A673 (cell line): ENCODE measurements at regions not wholly inside any gene's neighbourhood (a gene's known extent, or its start where the extent isn't known, plus 50 kb on each side); places are given as distances from the start of the nearest gene placed in this dataset.

Experiments used
- BruUV-seq: library from RNA; stranded (reverse); fragments of 400-500 nt; replicated peaks from 2 replicates; lab custom pipeline; 2021; lab: Mats Ljungman, UMichigan
- CTCF ChIA-PET: fragments of 300-600 bp; sonication (Branson Sonifier 250); formaldehyde crosslinking; loops from one replicate; lab custom pipeline; 2022; ENCODE audit warnings: antibody characterized with exemption; lab: Charles Lee
- POLR2A ChIA-PET: fragments of 300-600 bp; sonication (Branson Sonifier 250); formaldehyde crosslinking; loops from one replicate; lab custom pipeline; 2022; ENCODE audit warnings: antibody characterized with exemption; ENCODE audit not compliant: low non-redundant PET; lab: Charles Lee
- DNase-seq: peaks from one replicate; pipeline ENCODE4 v3.0.0-alpha.2; 2015; ENCODE audit warnings: low spot score
- H3K27ac ChIP-seq: fragments of 200-600 bp; sonication (generic); 2 replicates; pipeline ENCODE4 v1.5.1; 2016; ENCODE audit warnings: mixed run types, low read depth, mild to moderate bottlenecking, mixed read lengths, antibody characterized with exemption, low read length; ENCODE audit not compliant: poor library complexity, severe bottlenecking
- H3K27me3 ChIP-seq: fragments of 200-600 bp; sonication (generic); replicated peaks from 2 replicates; pipeline ENCODE4 v1.6.1; 2017; ENCODE audit warnings: mixed run types, low read depth, mild to moderate bottlenecking, mixed read lengths, antibody characterized with exemption, low read length; ENCODE audit not compliant: insufficient read depth, poor library complexity
- H3K36me3 ChIP-seq: fragments of 200-600 bp; sonication (generic); 2 replicates; pipeline ENCODE4 v1.6.1; 2016; ENCODE audit warnings: mixed run types, mild to moderate bottlenecking, mixed read lengths, antibody characterized with exemption, low read length; ENCODE audit not compliant: insufficient read depth, poor library complexity, severe bottlenecking
- H3K4me1 ChIP-seq: fragments of 200-600 bp; sonication (generic); 2 replicates; pipeline ENCODE4 v1.6.1; 2017; ENCODE audit warnings: mixed run types, mild to moderate bottlenecking, mixed read lengths, antibody characterized with exemption, low read length; ENCODE audit not compliant: insufficient read depth, poor library complexity, severe bottlenecking
- H3K4me3 ChIP-seq: fragments of 200-600 bp; sonication (generic); 2 replicates; pipeline ENCODE4 v1.5.1; 2016; ENCODE audit warnings: low read depth, mixed run types, mild to moderate bottlenecking, mixed read lengths, low read length; ENCODE audit not compliant: poor library complexity, severe bottlenecking
- H3K9me3 ChIP-seq: fragments of 200-600 bp; sonication (generic); 2 replicates; pipeline ENCODE4 v1.6.1; 2016; ENCODE audit warnings: mixed run types, low read depth, mild to moderate bottlenecking, mixed read lengths, antibody characterized with exemption, low read length; ENCODE audit not compliant: poor library complexity, severe bottlenecking
- EZH2 ChIP-seq: fragments of 200-600 bp; sonication (generic); IDR thresholded peaks from 2 replicates; pipeline ENCODE4 v1.6.1; 2017; ENCODE audit warnings: borderline replicate concordance, low read depth, mild to moderate bottlenecking, mixed read lengths, antibody characterized with exemption, low read length; ENCODE audit not compliant: poor library complexity, severe bottlenecking
- intact Hi-C: fragments of 100-400 bp; cut with micrococcal nuclease; formaldehyde crosslinking; loops from one replicate; pipeline ENCODE4 v1.10.0; 2022; ENCODE audit not compliant: unreplicated experiment
- TF ChIP-seq, protein P1 (sequence below): fragments of 300-800, 200-600 bp; sonication (generic); conservative IDR thresholded peaks from 2 replicates; pipeline ENCODE4 v1.5.1; 2017; ENCODE audit warnings: low read depth, mild to moderate bottlenecking, antibody characterized with exemption, low read length, moderate library complexity, mixed read lengths

- CTCF ChIA-PET = no interaction called here
- BruUV-seq = no TSS peak
Observed at GRCh38 chr2:6545336-6545735, 320.4 kb downstream of the CMPK2 start.

GRCh38 chr2:6545795-6546194 is 319.9 kb downstream of the CMPK2 start:
- no TSS peak for BruUV-seq
- H3K27me3 ChIP-seq = no peaks in the 10 kb centered on the region

More at GRCh38 chr2:6545336-6545735, 320.4 kb downstream of the CMPK2 start:
- Histone ChIP-seq H3K27me3 (no peaks in the 10 kb centered on the region), H3K4me3 (no peak overlapping the region), H3K27ac (no peak overlapping the region), H3K4me1 (no peaks in the 10 kb centered on the region), H3K36me3 (no peaks in the 10 kb centered on the region), H3K9me3 (no peaks in the 10 kb centered on the region)
- intact Hi-C loops = no loop called here
- no peak for DNase-seq
- no peak for TF ChIP-seq EZH2
- TF ChIP-seq, protein P1, sequence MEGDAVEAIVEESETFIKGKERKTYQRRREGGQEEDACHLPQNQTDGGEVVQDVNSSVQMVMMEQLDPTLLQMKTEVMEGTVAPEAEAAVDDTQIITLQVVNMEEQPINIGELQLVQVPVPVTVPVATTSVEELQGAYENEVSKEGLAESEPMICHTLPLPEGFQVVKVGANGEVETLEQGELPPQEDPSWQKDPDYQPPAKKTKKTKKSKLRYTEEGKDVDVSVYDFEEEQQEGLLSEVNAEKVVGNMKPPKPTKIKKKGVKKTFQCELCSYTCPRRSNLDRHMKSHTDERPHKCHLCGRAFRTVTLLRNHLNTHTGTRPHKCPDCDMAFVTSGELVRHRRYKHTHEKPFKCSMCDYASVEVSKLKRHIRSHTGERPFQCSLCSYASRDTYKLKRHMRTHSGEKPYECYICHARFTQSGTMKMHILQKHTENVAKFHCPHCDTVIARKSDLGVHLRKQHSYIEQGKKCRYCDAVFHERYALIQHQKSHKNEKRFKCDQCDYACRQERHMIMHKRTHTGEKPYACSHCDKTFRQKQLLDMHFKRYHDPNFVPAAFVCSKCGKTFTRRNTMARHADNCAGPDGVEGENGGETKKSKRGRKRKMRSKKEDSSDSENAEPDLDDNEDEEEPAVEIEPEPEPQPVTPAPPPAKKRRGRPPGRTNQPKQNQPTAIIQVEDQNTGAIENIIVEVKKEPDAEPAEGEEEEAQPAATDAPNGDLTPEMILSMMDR = no peak
- POLR2A ChIA-PET = no interaction called here

GRCh38 chr2:6554466-6554865 is 311.2 kb downstream of the CMPK2 start:
- BruUV-seq = no TSS peak
- H3K4me1 ChIP-seq = peaks cover 10% of the 10 kb centered on the region
- peak; percentile 44 for DNase-seq
- CTCF ChIA-PET = interaction anchor here (0.6 kb wide), 1 partner anchor 22 kb away, joined by 3 read pairs; no protein-coding TSS in a partner anchor
- H3K4me3 ChIP-seq = no peak overlapping the region
- peaks cover 7% of the 10 kb centered on the region for H3K9me3 ChIP-seq
- H3K27ac ChIP-seq = no peak overlapping the region
- TF ChIP-seq EZH2 = no peak
- TF ChIP-seq, protein P1 = no peak
- no peaks in the 10 kb centered on the region for H3K27me3 ChIP-seq
- no peaks in the 10 kb centered on the region for H3K36me3 ChIP-seq
- intact Hi-C loops = no loop called here
- POLR2A ChIA-PET = no interaction called here

More at GRCh38 chr2:6545795-6546194, 319.9 kb downstream of the CMPK2 start:
- intact Hi-C loops = no loop called here
- H3K9me3 ChIP-seq = peaks cover 3% of the 10 kb centered on the region
- no peak overlapping the region for H3K27ac ChIP-seq
- ChIA-PET POLR2A (no interaction called here), CTCF (no interaction called here)
- no peaks in the 10 kb centered on the region for H3K4me1 ChIP-seq
- H3K4me3 ChIP-seq = no peak overlapping the region
- TF ChIP-seq, protein P1 = no peak
- TF ChIP-seq EZH2 = no peak
- no peaks in the 10 kb centered on the region for H3K36me3 ChIP-seq
- no peak for DNase-seq
